Liver (tissue), 8 donors: ENCODE measurements at regions not wholly inside any gene's neighbourhood (a gene's known extent, or its start where the extent isn't known, plus 50 kb on each side); places are given as distances from the start of the nearest gene placed in this dataset.

Experiments used
- DNase-seq: peaks from one replicate; pipeline ENCODE4 v3.0.0-alpha.2; 2017; ENCODE audit warnings: low spot score
- H3K27ac ChIP-seq, 2 donors: one replicate each; pipeline ENCODE4 v1.7.0; 2013; ENCODE audit warnings: inconsistent platforms in 2 of 2, low read length in 2 of 2, control low read depth in 1 of 2, low read depth in 1 of 2, mild to moderate bottlenecking in 1 of 2
- H3K27me3 ChIP-seq, 4 donors: one replicate each; pipeline versions ENCODE4 v1.6.1 to v1.7.0; 2013; ENCODE audit warnings: low read length in 3 of 4, inconsistent platforms in 1 of 4, mild to moderate bottlenecking in 1 of 4, moderate library complexity in 1 of 4; ENCODE audit not compliant: control insufficient read depth in 4 of 4, insufficient read depth in 4 of 4
- H3K36me3 ChIP-seq, 4 donors: one replicate each; pipeline versions ENCODE4 v1.6.1 to v1.7.0; 2013; ENCODE audit warnings: low read length in 3 of 4, mild to moderate bottlenecking in 3 of 4, low read depth in 1 of 4, moderate library complexity in 1 of 4; ENCODE audit not compliant: control insufficient read depth in 4 of 4, insufficient read depth in 3 of 4
- H3K4me1 ChIP-seq, 4 donors: one replicate each; pipeline versions ENCODE4 v1.6.1 to v1.7.0; 2013; ENCODE audit warnings: low read length in 3 of 4, mild to moderate bottlenecking in 3 of 4, moderate library complexity in 1 of 4; ENCODE audit not compliant: control insufficient read depth in 4 of 4, insufficient read depth in 4 of 4
- H3K4me3 ChIP-seq, 3 donors: one replicate each; pipeline versions ENCODE4 v1.6.1 to v1.7.0; 2013; ENCODE audit warnings: low read length in 3 of 3, control low read depth in 1 of 3, low read depth in 1 of 3, mild to moderate bottlenecking in 1 of 3
- H3K9ac ChIP-seq, 2 donors: one replicate each; pipeline ENCODE4 v1.7.0; 2013; ENCODE audit warnings: low read length in 2 of 2, mild to moderate bottlenecking in 2 of 2, moderate library complexity in 2 of 2, control low read depth in 1 of 2, low read depth in 1 of 2
- H3K9me3 ChIP-seq, 4 donors: one replicate each; pipeline versions ENCODE4 v1.6.1 to v1.7.0; 2013; ENCODE audit warnings: low read length in 3 of 4; ENCODE audit not compliant: control insufficient read depth in 4 of 4
- EGR1 ChIP-seq, 2 donors: IDR thresholded peaks; 2 replicates each; pipeline ENCODE4 v1.6.1; 2016 to 2018; ENCODE audit warnings: antibody characterized with exemption in 2 of 2, low read depth in 2 of 2
- FOXA1 ChIP-seq: IDR thresholded peaks from 2 replicates; pipeline ENCODE4 v1.6.1; 2016; ENCODE audit warnings: antibody characterized with exemption
- FOXA2 ChIP-seq: IDR thresholded peaks from 2 replicates; pipeline ENCODE4 v1.6.1; 2016; ENCODE audit warnings: antibody characterized with exemption
- GABPA ChIP-seq, 2 donors: IDR thresholded peaks in 1 of 2; conservative IDR thresholded peaks in 1 of 2; 2 replicates each; pipeline ENCODE4 v1.6.1; 2016; ENCODE audit warnings: antibody characterized with exemption in 2 of 2, mild to moderate bottlenecking in 1 of 2, moderate library complexity in 1 of 2
- HNF4A ChIP-seq, 2 donors: conservative IDR thresholded peaks; 2 replicates each; pipeline ENCODE4 v1.6.1; 2016; ENCODE audit warnings: antibody characterized with exemption in 2 of 2, mild to moderate bottlenecking in 2 of 2
- HNF4G ChIP-seq: IDR thresholded peaks from 2 replicates; pipeline ENCODE4 v1.6.1; 2016; ENCODE audit warnings: antibody characterized with exemption
- JUND ChIP-seq, 2 donors: IDR thresholded peaks; 2 replicates each; pipeline ENCODE4 v1.6.1; 2016; ENCODE audit warnings: antibody characterized with exemption in 2 of 2
- NR2F2 ChIP-seq: IDR thresholded peaks from 2 replicates; pipeline ENCODE4 v1.6.1; 2016; ENCODE audit warnings: antibody characterized with exemption
- RAD21 ChIP-seq, 2 donors: IDR thresholded peaks; 2 replicates each; pipeline ENCODE4 v1.6.1; 2016; ENCODE audit warnings: antibody characterized with exemption in 2 of 2, mild to moderate bottlenecking in 2 of 2
- RXRA ChIP-seq, 2 donors: IDR thresholded peaks; 2 replicates each; pipeline ENCODE4 v1.6.1; 2017 to 2018; ENCODE audit warnings: antibody characterized with exemption in 2 of 2, mild to moderate bottlenecking in 1 of 2
- SP1 ChIP-seq: IDR thresholded peaks from 2 replicates; pipeline ENCODE4 v1.6.1; 2018; ENCODE audit warnings: antibody characterized with exemption, mild to moderate bottlenecking
- TAF1 ChIP-seq: conservative IDR thresholded peaks from 2 replicates; pipeline ENCODE4 v1.6.1; 2016; ENCODE audit warnings: antibody characterized with exemption, mild to moderate bottlenecking
- YY1 ChIP-seq: IDR thresholded peaks from 2 replicates; pipeline ENCODE4 v1.6.1; 2016; ENCODE audit warnings: antibody characterized with exemption, mild to moderate bottlenecking
- WGBS: extraction: QIAGEN DNeasy Blood & Tissue Kit; methylation state at CpG from one replicate; pipeline ENCODE4 v1.1.7; 2013; 5-methylcytosine and 5-hydroxymethylcytosine counted together
- TF ChIP-seq, protein P1 (sequence below): IDR thresholded peaks from 2 replicates; pipeline ENCODE4 v1.6.1; 2016; ENCODE audit warnings: antibody characterized with exemption
- TF ChIP-seq, protein P2 (sequence below): IDR thresholded peaks from 2 replicates; pipeline ENCODE4 v1.6.1; 2016; ENCODE audit warnings: antibody characterized with exemption
- TF ChIP-seq, protein P3 (sequence below): IDR thresholded peaks from 2 replicates; pipeline ENCODE4 v1.6.1; 2016; ENCODE audit warnings: antibody characterized with exemption
- TF ChIP-seq, protein P4 (sequence below): IDR thresholded peaks from 2 replicates; pipeline ENCODE4 v1.6.1; 2016; ENCODE audit warnings: antibody characterized with exemption, mild to moderate bottlenecking
- TF ChIP-seq, protein P5 (sequence below): fragments of 150-350 bp; IDR thresholded peaks from 2 replicates; pipeline ENCODE4 v1.5.1; 2017; ENCODE audit warnings: improper control_type of control experiment, low read depth, low read length; ENCODE audit not compliant: missing input control
- donor health status: healthy.
- donor health status: healthy.
- donor health status: healthy.
- donor health status: healthy.
- donor health status: healthy.

DNA sequence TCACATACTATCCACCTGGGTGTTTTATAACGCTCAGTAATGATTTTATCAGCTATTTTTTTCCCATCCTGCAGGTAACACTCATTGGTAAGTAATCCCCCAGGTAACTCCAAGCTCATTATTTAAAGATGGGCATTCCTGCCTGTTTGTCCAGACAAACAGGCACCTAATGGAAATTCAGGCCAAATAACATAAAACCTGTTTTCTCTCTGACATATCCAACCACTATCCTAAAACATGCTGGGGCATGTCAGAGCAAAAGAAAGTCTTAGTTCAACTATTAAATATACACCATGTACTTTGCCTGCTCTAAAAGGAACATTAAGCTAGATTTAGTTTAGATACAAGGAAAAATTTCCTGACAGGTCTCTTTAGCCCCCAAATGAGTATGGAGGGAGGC lies 987.7 kb downstream of the TTLL7 start:
- no peak overlapping the region for H3K4me3 ChIP-seq
- WGBS, result 51% methylated on average over 1 of the region's 1 CpG

DNA sequence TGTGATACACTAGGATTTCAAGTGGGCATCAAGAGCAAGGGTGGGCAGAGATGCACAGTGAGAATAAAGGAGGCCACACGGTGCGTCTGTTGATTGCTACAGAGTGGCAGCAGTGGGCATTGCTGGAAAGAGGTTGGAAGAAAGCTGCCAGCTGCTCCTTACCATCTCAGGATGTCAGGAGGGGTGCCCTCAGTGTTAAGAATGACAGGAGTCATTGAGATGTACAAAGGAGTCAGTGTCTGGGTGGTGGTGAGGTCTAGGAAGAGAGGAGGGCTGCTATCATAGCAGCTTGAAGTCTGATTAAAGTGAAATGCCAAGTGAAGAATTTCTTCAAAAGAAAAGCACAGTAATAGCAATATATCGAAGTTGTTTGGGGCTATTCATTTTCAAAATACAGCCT lies 992.7 kb downstream of the TTLL7 start:
- WGBS, result 93% methylated on average over 3 of the region's 3 CpGs
- H3K4me3 ChIP-seq, result no peak overlapping the region
- no peaks in the 10 kb centered on the region for H3K9me3 ChIP-seq
- H3K27ac ChIP-seq, result no peak overlapping the region
- no peak overlapping the region for H3K9ac ChIP-seq
- H3K4me1 ChIP-seq, result no peaks in the 10 kb centered on the region
- DNase-seq, result no peak
- no peaks in the 10 kb centered on the region for H3K27me3 ChIP-seq
- no peaks in the 10 kb centered on the region for H3K36me3 ChIP-seq
- TF ChIP-seq FOXA2 (no peak), NR2F2 (no peak), HNF4A (conservative IDR thresholded peaks at IDR 0.05) (no peak), JUND (IDR thresholded peaks at IDR 0.05) (no peak), YY1 (no peak), SP1 (no peak), HNF4G (no peak), RXRA (IDR thresholded peaks at IDR 0.05) (no peak), GABPA (IDR thresholded peaks at IDR 0.05 in 1 of 2, conservative IDR thresholded peaks at IDR 0.05 in 1 of 2) (no peak)
- TF ChIP-seq, protein P1, sequence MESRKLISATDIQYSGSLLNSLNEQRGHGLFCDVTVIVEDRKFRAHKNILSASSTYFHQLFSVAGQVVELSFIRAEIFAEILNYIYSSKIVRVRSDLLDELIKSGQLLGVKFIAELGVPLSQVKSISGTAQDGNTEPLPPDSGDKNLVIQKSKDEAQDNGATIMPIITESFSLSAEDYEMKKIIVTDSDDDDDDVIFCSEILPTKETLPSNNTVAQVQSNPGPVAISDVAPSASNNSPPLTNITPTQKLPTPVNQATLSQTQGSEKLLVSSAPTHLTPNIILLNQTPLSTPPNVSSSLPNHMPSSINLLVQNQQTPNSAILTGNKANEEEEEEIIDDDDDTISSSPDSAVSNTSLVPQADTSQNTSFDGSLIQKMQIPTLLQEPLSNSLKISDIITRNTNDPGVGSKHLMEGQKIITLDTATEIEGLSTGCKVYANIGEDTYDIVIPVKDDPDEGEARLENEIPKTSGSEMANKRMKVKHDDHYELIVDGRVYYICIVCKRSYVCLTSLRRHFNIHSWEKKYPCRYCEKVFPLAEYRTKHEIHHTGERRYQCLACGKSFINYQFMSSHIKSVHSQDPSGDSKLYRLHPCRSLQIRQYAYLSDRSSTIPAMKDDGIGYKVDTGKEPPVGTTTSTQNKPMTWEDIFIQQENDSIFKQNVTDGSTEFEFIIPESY, result no peak
- TF ChIP-seq, protein P2, sequence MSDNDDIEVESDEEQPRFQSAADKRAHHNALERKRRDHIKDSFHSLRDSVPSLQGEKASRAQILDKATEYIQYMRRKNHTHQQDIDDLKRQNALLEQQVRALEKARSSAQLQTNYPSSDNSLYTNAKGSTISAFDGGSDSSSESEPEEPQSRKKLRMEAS, result no peak

More for the DNA sequence above, 987.7 kb downstream of the TTLL7 start:
- TF ChIP-seq HNF4A (conservative IDR thresholded peaks at IDR 0.05), result no peak
- TF ChIP-seq YY1, result no peak
- TF ChIP-seq FOXA2, result no peak
- no peak for TF ChIP-seq GABPA (IDR thresholded peaks at IDR 0.05 in 1 of 2, conservative IDR thresholded peaks at IDR 0.05 in 1 of 2)
- TF ChIP-seq SP1, result no peak
- TF ChIP-seq HNF4G, result no peak
- no peak for TF ChIP-seq NR2F2
- TF ChIP-seq, protein P3, sequence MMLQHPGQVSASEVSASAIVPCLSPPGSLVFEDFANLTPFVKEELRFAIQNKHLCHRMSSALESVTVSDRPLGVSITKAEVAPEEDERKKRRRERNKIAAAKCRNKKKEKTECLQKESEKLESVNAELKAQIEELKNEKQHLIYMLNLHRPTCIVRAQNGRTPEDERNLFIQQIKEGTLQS, result no peak
- no peak for TF ChIP-seq RAD21 (IDR thresholded peaks at IDR 0.05)
- TF ChIP-seq, protein P4, sequence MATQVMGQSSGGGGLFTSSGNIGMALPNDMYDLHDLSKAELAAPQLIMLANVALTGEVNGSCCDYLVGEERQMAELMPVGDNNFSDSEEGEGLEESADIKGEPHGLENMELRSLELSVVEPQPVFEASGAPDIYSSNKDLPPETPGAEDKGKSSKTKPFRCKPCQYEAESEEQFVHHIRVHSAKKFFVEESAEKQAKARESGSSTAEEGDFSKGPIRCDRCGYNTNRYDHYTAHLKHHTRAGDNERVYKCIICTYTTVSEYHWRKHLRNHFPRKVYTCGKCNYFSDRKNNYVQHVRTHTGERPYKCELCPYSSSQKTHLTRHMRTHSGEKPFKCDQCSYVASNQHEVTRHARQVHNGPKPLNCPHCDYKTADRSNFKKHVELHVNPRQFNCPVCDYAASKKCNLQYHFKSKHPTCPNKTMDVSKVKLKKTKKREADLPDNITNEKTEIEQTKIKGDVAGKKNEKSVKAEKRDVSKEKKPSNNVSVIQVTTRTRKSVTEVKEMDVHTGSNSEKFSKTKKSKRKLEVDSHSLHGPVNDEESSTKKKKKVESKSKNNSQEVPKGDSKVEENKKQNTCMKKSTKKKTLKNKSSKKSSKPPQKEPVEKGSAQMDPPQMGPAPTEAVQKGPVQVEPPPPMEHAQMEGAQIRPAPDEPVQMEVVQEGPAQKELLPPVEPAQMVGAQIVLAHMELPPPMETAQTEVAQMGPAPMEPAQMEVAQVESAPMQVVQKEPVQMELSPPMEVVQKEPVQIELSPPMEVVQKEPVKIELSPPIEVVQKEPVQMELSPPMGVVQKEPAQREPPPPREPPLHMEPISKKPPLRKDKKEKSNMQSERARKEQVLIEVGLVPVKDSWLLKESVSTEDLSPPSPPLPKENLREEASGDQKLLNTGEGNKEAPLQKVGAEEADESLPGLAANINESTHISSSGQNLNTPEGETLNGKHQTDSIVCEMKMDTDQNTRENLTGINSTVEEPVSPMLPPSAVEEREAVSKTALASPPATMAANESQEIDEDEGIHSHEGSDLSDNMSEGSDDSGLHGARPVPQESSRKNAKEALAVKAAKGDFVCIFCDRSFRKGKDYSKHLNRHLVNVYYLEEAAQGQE, result no peak
- TF ChIP-seq, protein P5, sequence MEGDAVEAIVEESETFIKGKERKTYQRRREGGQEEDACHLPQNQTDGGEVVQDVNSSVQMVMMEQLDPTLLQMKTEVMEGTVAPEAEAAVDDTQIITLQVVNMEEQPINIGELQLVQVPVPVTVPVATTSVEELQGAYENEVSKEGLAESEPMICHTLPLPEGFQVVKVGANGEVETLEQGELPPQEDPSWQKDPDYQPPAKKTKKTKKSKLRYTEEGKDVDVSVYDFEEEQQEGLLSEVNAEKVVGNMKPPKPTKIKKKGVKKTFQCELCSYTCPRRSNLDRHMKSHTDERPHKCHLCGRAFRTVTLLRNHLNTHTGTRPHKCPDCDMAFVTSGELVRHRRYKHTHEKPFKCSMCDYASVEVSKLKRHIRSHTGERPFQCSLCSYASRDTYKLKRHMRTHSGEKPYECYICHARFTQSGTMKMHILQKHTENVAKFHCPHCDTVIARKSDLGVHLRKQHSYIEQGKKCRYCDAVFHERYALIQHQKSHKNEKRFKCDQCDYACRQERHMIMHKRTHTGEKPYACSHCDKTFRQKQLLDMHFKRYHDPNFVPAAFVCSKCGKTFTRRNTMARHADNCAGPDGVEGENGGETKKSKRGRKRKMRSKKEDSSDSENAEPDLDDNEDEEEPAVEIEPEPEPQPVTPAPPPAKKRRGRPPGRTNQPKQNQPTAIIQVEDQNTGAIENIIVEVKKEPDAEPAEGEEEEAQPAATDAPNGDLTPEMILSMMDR, result no peak
- TF ChIP-seq, protein P1, result no peak
- no peak for TF ChIP-seq JUND (IDR thresholded peaks at IDR 0.05)
- no peak for TF ChIP-seq EGR1 (IDR thresholded peaks at IDR 0.05; ENCODE audit: low read depth in 2 of 2)
- no peak for TF ChIP-seq TAF1
- TF ChIP-seq, protein P2, result no peak
- no peak for TF ChIP-seq FOXA1
- no peak for TF ChIP-seq RXRA (IDR thresholded peaks at IDR 0.05)
- Histone ChIP-seq H3K27ac (no peak overlapping the region), H3K36me3 (no peaks in the 10 kb centered on the region), H3K4me1 (no peaks in the 10 kb centered on the region), H3K27me3 (no peaks in the 10 kb centered on the region), H3K9ac (no peak overlapping the region), H3K9me3 (no peaks in the 10 kb centered on the region)
- no peak for DNase-seq
